Mesenchymal stem cell (in vitro differentiated cells and primary cell): ENCODE measurements at regions not wholly inside any gene's neighbourhood (a gene's known extent, or its start where the extent isn't known, plus 50 kb on each side); places are given as distances from the start of the nearest gene placed in this dataset.
"Not testable (repeated sequence)": the region's sequence is repeated elsewhere in the genome, so short reads cannot be mapped to it uniquely, and the experiment has no call there.

Source experiments
- DNase-seq: peaks from one replicate; pipeline ENCODE4 v3.0.0-alpha.2; 2013
- H2AFZ ChIP-seq: one replicate; pipeline ENCODE4 v1.6.1; 2013; ENCODE audit warnings: low read depth, mild to moderate bottlenecking, control low read depth, inconsistent platforms, low read length, moderate library complexity
- H2AK5ac ChIP-seq: 2 replicates; pipeline ENCODE4 v1.6.1; 2013; ENCODE audit warnings: low read length, moderate library complexity, mild to moderate bottlenecking, inconsistent platforms; ENCODE audit not compliant: severe bottlenecking
- H2BK120ac ChIP-seq: one replicate; pipeline ENCODE4 v1.6.1; 2013; ENCODE audit warnings: low read depth, mild to moderate bottlenecking, inconsistent platforms, low read length, moderate library complexity
- H2BK12ac ChIP-seq, 2 experiments: one replicate each; pipeline ENCODE4 v1.6.1; 2013; ENCODE audit warnings: inconsistent platforms in 2 of 2, low read length in 2 of 2, mild to moderate bottlenecking in 2 of 2, moderate library complexity in 2 of 2, control low read depth in 1 of 2
- H2BK15ac ChIP-seq: one replicate; pipeline ENCODE4 v1.6.1; 2013; ENCODE audit warnings: mild to moderate bottlenecking, low read depth, inconsistent platforms; ENCODE audit not compliant: poor library complexity, severe bottlenecking
- H2BK5ac ChIP-seq: 2 replicates; pipeline ENCODE4 v1.6.1; 2013; ENCODE audit warnings: low read depth, mild to moderate bottlenecking, low read length, control low read depth, inconsistent platforms; ENCODE audit not compliant: poor library complexity, severe bottlenecking
- H3K14ac ChIP-seq, 2 experiments: one replicate each; pipeline ENCODE4 v1.6.1; 2013; ENCODE audit warnings: inconsistent platforms in 2 of 2, low read length in 2 of 2, control low read depth in 1 of 2, mild to moderate bottlenecking in 1 of 2, moderate library complexity in 1 of 2
- H3K18ac ChIP-seq, 2 experiments: one replicate each; pipeline ENCODE4 v1.6.1; 2013; ENCODE audit warnings: inconsistent platforms in 2 of 2, low read length in 2 of 2, control low read depth in 1 of 2, low read depth in 1 of 2, mild to moderate bottlenecking in 1 of 2
- H3K23ac ChIP-seq, 2 experiments: one replicate each; pipeline ENCODE4 v1.6.1; 2013; ENCODE audit warnings: inconsistent platforms in 2 of 2, low read length in 2 of 2, mild to moderate bottlenecking in 2 of 2, moderate library complexity in 2 of 2, control low read depth in 1 of 2
- H3K27ac ChIP-seq: 2 replicates; pipeline ENCODE4 v1.5.1; 2013; ENCODE audit warnings: mild to moderate bottlenecking, moderate library complexity, low read length, control low read depth, inconsistent platforms; ENCODE audit not compliant: poor library complexity, severe bottlenecking
- H3K27me3 ChIP-seq, 2 experiments: 2 replicates each; pipeline versions ENCODE4 v1.6.1 to v1.7.0; 2013; ENCODE audit warnings: low read length in 2 of 2, mild to moderate bottlenecking in 2 of 2, moderate library complexity in 2 of 2, control low read depth in 1 of 2, inconsistent platforms in 1 of 2; ENCODE audit not compliant: control insufficient read depth in 1 of 2, insufficient read depth in 1 of 2
- H3K36me3 ChIP-seq, 2 experiments: 2 replicates each; pipeline versions ENCODE4 v1.6.1 to v1.7.0; 2013; ENCODE audit warnings: low read length in 2 of 2, control low read depth in 1 of 2, inconsistent platforms in 1 of 2, low read depth in 1 of 2, mild to moderate bottlenecking in 1 of 2; ENCODE audit not compliant: insufficient read depth in 2 of 2, control insufficient read depth in 1 of 2
- H3K4ac ChIP-seq, 2 experiments: one replicate each; pipeline ENCODE4 v1.6.1; 2013; ENCODE audit warnings: inconsistent platforms in 2 of 2, low read length in 2 of 2, mild to moderate bottlenecking in 2 of 2, moderate library complexity in 2 of 2, control low read depth in 1 of 2, low read depth in 1 of 2
- H3K4me1 ChIP-seq: 2 replicates; pipeline ENCODE4 v1.6.1; 2013; ENCODE audit warnings: low read depth, low read length, control low read depth; ENCODE audit not compliant: control insufficient read depth, insufficient read depth
- H3K4me2 ChIP-seq: 2 replicates; pipeline ENCODE4 v1.6.1; 2013; ENCODE audit warnings: low read length, mild to moderate bottlenecking, inconsistent platforms; ENCODE audit not compliant: poor library complexity, severe bottlenecking
- H3K4me3 ChIP-seq, 2 experiments: 2 replicates each; pipeline versions ENCODE4 v1.5.1 to v1.7.0; 2013; ENCODE audit warnings: low read length in 2 of 2, mild to moderate bottlenecking in 2 of 2, control low read depth in 1 of 2, low read depth in 1 of 2; ENCODE audit not compliant: insufficient read depth in 1 of 2
- H3K79me1 ChIP-seq: replicated peaks from 2 replicates; pipeline ENCODE4 v1.6.1; 2013; ENCODE audit warnings: mild to moderate bottlenecking, control low read depth, low read length, inconsistent platforms; ENCODE audit not compliant: poor library complexity, severe bottlenecking
- H3K9ac ChIP-seq: 2 replicates; pipeline ENCODE4 v1.7.0; 2013; ENCODE audit warnings: mild to moderate bottlenecking, low read length, moderate library complexity
- H3K9me3 ChIP-seq: 2 replicates; pipeline ENCODE4 v1.7.0; 2013; ENCODE audit warnings: mild to moderate bottlenecking, low read length; ENCODE audit not compliant: control insufficient read depth
- H4K8ac ChIP-seq: one replicate; pipeline ENCODE4 v1.6.1; 2013; ENCODE audit warnings: inconsistent platforms, mild to moderate bottlenecking, low read length, moderate library complexity
- H4K91ac ChIP-seq: one replicate; pipeline ENCODE4 v1.6.1; 2013; ENCODE audit warnings: mild to moderate bottlenecking, low read length, inconsistent platforms
- WGBS: methylation state at CpG from one replicate; pipeline ENCODE4 v1.1.7; 2013; ENCODE audit warnings: mixed read lengths; 5-methylcytosine and 5-hydroxymethylcytosine counted together

DNA sequence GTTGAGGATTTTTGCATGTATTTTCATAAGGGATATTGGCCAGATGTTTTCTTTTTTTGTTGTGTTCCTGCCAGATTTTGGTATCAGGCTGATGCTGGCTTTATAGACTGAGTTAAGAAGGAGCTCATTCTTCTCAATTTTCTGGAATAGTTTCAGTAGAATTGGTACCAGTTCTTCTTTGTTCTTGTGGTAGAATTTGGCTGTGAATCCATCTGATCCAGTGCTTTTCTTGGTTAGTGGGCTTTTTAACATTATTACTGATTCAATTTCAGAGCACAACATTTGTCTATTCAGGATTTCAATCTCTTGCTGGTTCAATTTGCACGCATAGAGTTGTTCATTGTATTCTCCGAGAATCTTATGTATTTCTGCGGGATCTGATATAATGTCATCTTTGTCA lies 136.5 kb upstream of the FOXG1 start:
- Histone ChIP-seq H3K4me3 (no peak overlapping the region), H3K4ac (no peak overlapping the region), H2BK120ac (no peak overlapping the region), H3K4me1 (no peaks in the 10 kb centered on the region), H4K8ac (no peak overlapping the region), H2BK15ac (no peak overlapping the region), H3K9me3 (no peaks in the 10 kb centered on the region), H2AFZ (no peak overlapping the region), H2AK5ac (no peak overlapping the region), H2BK5ac (no peak overlapping the region), H3K79me1 (no peaks in the 10 kb centered on the region), H3K27ac (no peak overlapping the region), H3K36me3 (no peaks in the 10 kb centered on the region), H3K9ac (no peak overlapping the region), H3K18ac (no peak overlapping the region), H3K4me2 (no peak overlapping the region), H4K91ac (no peak overlapping the region), H3K14ac (no peak overlapping the region), H3K23ac (no peak overlapping the region), H3K27me3 (no peaks in the 10 kb centered on the region), H2BK12ac (no peak overlapping the region)
- DNase-seq, result no peak
- 92% methylated on average over 3 of the region's 3 CpGs for WGBS

- H3K4me3 ChIP-seq, result no peak overlapping the region
- no peak overlapping the region for H2BK120ac ChIP-seq
- H3K14ac ChIP-seq, result no peak overlapping the region
- H3K9me3 ChIP-seq, result no peaks in the 10 kb centered on the region
- H3K23ac ChIP-seq, result no peak overlapping the region
- 5% methylated on average over 5 of the region's 7 CpGs for WGBS
- H2BK5ac ChIP-seq, result no peak overlapping the region
- no peaks in the 10 kb centered on the region for H3K79me1 ChIP-seq
- H3K4me1 ChIP-seq, result no peaks in the 10 kb centered on the region
- H3K27ac ChIP-seq, result no peak overlapping the region
- H3K27me3 ChIP-seq, result no peaks in the 10 kb centered on the region
- peak overlapping the region; percentile 45 for H3K9ac ChIP-seq
- H3K36me3 ChIP-seq, result no peaks in the 10 kb centered on the region
- no peak overlapping the region for H2BK15ac ChIP-seq
- H4K8ac ChIP-seq, result no peak overlapping the region
- no peak overlapping the region for H2AFZ ChIP-seq
- peak; percentile 29 for DNase-seq
- H3K4me2 ChIP-seq, result no peak overlapping the region
- H2AK5ac ChIP-seq, result no peak overlapping the region
- H2BK12ac ChIP-seq, result no peak overlapping the region
- H3K18ac ChIP-seq, result no peak overlapping the region
- no peak overlapping the region for H4K91ac ChIP-seq
- no peak overlapping the region for H3K4ac ChIP-seq
These were observed 131.2 kb upstream of the FOXG1 start for GRCh38 chr14:28635387-28635786.

DNA sequence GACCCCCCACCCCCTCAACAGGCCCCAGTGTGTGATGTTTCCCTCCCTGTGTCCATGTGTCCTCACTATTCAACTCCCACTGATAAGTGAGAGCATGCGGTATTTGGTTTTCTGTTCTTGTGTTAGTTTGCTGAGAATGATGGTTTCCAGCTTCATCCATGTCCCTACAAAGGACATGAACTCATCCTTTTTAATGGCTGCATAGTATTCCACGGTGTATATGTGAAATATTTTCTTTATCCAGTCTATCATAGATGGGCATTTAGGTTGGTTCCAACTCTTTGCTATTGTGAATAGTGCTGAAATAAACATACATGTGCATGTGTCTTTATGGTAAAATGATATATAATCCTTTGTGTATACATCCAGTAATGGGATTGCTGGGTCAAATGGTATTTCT lies 130.8 kb upstream of the FOXG1 start:
- H3K14ac ChIP-seq, H3K9me3 ChIP-seq, H3K9ac ChIP-seq, H3K4me2 ChIP-seq, H2AK5ac ChIP-seq, H3K23ac ChIP-seq, H3K4me1 ChIP-seq, H2AFZ ChIP-seq, H3K4ac ChIP-seq, H3K27ac ChIP-seq, H2BK12ac ChIP-seq, H3K18ac ChIP-seq, DNase-seq, H4K91ac ChIP-seq, H2BK120ac ChIP-seq, H2BK5ac ChIP-seq, H4K8ac ChIP-seq, H3K27me3 ChIP-seq, H2BK15ac ChIP-seq, H3K79me1 ChIP-seq, H3K36me3 ChIP-seq, H3K4me3 ChIP-seq: not testable (repeated sequence)
- WGBS, result no CpG with 5 or more reads among the region's 2 CpGs

- H2BK5ac ChIP-seq, H3K9me3 ChIP-seq, H2BK15ac ChIP-seq, H3K4me1 ChIP-seq, H3K79me1 ChIP-seq, H2BK120ac ChIP-seq, H2AFZ ChIP-seq, H3K4ac ChIP-seq, H3K9ac ChIP-seq, DNase-seq, H3K23ac ChIP-seq, H3K4me2 ChIP-seq, H4K8ac ChIP-seq, H3K36me3 ChIP-seq, H2AK5ac ChIP-seq, H3K27me3 ChIP-seq, H4K91ac ChIP-seq, H3K4me3 ChIP-seq, H2BK12ac ChIP-seq, H3K14ac ChIP-seq, H3K18ac ChIP-seq, H3K27ac ChIP-seq: not testable (repeated sequence)
- WGBS, result 61% methylated on average over 5 of the region's 6 CpGs
These were observed 125.4 kb upstream of the FOXG1 start for GRCh38 chr14:28641189-28641588.
